WI38 (cell line): ENCODE measurements at regions not wholly inside any gene's neighbourhood (a gene's known extent, or its start where the extent isn't known, plus 50 kb on each side); places are given as distances from the start of the nearest gene placed in this dataset.
"Not testable (repeated sequence)": the region's sequence is repeated elsewhere in the genome, so short reads cannot be mapped to it uniquely, and the experiment has no call there.

Experiments used
- H3K4me3 ChIP-seq: 2 replicates; pipeline ENCODE4 v1.5.1; 2011; ENCODE audit warnings: low read depth, mild to moderate bottlenecking, control low read depth, low read length
- CTCF ChIP-seq: IDR thresholded peaks from 2 replicates; pipeline ENCODE4 v1.5.1; 2012; ENCODE audit warnings: low read depth, mild to moderate bottlenecking, control low read depth, low read length

DNA sequence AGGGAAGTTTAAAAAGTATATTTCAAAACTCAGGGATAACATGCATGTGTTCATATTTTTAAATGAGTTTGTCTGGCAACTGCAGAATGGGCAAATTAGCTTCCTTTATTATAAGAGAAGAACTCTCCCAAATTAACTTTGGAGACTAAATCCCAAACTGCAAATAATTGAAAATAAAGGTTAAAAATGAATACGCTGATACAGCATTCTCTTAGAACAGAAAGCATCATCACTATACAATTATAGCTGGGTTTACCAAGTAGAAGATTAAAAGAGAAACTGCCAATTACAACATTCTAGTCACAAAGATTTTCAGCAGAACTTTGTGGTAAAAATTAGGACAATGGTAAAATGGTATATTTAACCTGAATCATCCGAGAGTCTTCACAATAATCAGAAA is 73.3 kb downstream of the OLFM4 start:
- no peak for TF ChIP-seq CTCF
- H3K4me3 ChIP-seq = no peak overlapping the region

DNA sequence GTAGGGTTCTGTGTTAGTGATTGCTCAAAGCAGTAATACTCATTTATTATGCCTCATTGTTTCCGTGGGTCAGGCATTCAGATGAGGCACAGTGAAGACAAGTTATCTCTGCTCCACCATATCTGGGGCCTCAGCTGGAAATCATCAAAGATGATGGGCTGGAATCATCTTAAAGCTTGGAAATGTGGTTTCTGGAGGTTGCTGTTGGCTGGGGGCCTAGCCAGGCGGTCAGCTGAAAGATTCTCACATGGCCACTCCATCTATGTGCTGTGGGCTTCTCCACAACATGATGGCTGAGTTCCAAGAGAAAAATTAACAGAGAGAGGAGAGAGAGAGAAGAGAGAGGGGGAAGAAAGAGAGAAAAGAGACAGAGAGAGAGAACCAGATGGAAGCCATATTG is 75.5 kb downstream of the OLFM4 start:
- TF ChIP-seq CTCF = no peak

GRCh38 chr13:53105477-53105876 is 76.9 kb downstream of the OLFM4 start:
- no peak overlapping the region for H3K4me3 ChIP-seq
- no peak for TF ChIP-seq CTCF

More for the DNA sequence above, 75.5 kb downstream of the OLFM4 start:
- H3K4me3 ChIP-seq = no peak overlapping the region

DNA sequence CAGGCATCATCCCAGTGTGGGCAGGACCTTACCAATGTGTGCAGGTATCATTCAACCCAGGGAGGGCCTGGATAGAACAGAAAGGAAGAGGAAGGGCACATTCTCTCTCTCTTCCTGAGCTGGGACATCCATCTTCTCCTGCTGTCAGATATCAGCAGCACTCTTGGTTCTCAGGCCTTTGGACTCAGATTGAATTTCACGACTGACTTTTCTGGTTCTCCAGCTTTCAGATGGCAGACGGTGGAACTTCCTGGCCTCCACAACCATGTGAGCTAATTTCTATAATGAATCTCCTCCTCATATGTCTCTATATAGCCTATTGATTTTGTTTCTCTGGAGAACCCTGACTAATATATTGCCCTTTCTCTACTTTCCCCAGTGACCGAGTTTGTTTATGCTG is 77.3 kb downstream of the OLFM4 start:
- no peak overlapping the region for H3K4me3 ChIP-seq
- no peak for TF ChIP-seq CTCF

GRCh38 chr13:53110181-53110580 is 81.6 kb downstream of the OLFM4 start:
- H3K4me3 ChIP-seq = no peak overlapping the region
- TF ChIP-seq CTCF = no peak

- H3K4me3 ChIP-seq = no peak overlapping the region
- no peak for TF ChIP-seq CTCF
Observed at GRCh38 chr13:53110614-53111013, 82.0 kb downstream of the OLFM4 start.

- TF ChIP-seq CTCF = no peak
- no peak overlapping the region for H3K4me3 ChIP-seq
Observed at GRCh38 chr13:53112522-53112921, 83.9 kb downstream of the OLFM4 start.

GRCh38 chr13:53117048-53117447 is 88.4 kb downstream of the OLFM4 start:
- H3K4me3 ChIP-seq = not testable (repeated sequence)
